HG03460 (cell line): ENCODE measurements at regions not wholly inside any gene's neighbourhood (a gene's known extent, or its start where the extent isn't known, plus 50 kb on each side); places are given as distances from the start of the nearest gene placed in this dataset.
"Not testable (repeated sequence)": the region's sequence is repeated elsewhere in the genome, so short reads cannot be mapped to it uniquely, and the experiment has no call there.

ENCODE experiments used
- ATAC-seq: cut with Tn5 transposase; IDR thresholded peaks from one replicate; pipeline ENCODE4 v1.9.1; 2021; ENCODE audit not compliant: unreplicated experiment

DNA sequence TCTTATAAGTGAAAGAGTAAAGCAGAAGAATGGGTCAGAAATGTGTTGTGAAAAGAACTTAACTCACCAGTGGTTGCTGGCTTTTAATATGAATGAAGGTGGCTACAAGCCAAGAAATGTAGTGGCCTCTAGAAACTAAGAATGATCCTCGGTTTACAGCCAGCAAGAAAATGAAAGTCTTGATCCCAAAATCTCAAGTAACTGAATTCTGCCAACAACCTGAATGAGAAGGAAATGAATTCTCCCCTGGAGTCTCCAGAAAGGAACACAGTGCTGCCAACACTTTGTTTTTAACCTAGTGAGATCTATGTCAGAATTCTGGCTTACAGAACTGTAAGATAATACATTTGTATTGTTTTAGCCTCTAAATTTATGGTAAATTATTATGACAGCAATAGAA lies 193.0 kb downstream of the FZD1 start:
- ATAC-seq, result no peak

DNA sequence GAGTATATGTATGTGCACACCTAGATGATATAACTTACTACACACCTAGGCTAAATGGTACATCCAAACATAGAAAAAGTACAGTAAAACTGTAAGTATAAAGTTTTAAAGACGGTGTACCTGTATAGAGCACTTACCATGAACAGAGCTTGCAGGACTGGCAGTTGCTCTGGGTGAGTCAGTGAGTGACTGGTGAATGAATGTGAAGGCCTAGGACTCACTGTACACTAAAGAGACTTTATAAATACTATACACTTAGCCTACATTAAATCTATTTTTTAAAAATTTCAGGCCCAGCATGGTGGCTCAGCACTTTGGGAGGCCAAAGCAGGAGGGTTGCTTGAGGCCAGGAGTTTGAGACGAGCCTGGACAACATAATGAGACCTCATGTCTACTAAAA lies 195.3 kb downstream of the FZD1 start:
- ATAC-seq, result no peak

DNA sequence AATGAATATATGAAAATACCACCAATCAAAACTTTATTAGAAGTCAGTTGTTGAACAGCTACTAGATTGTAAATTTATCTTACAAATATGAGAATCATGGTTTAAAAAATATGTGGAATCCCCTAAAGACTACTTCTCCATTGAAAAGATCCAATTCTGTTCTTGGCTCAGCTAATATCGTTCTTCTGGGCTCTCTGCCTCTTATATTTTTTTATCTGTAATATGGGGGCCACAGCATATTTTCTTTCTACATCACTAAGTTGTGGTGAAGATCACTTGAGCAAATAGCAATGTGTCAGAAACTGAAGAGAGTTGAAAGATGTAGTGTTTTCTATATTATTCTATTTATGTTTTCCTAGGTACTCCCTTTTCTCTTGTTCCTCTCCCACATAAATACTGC lies 198.1 kb downstream of the FZD1 start:
- no peak for ATAC-seq

DNA sequence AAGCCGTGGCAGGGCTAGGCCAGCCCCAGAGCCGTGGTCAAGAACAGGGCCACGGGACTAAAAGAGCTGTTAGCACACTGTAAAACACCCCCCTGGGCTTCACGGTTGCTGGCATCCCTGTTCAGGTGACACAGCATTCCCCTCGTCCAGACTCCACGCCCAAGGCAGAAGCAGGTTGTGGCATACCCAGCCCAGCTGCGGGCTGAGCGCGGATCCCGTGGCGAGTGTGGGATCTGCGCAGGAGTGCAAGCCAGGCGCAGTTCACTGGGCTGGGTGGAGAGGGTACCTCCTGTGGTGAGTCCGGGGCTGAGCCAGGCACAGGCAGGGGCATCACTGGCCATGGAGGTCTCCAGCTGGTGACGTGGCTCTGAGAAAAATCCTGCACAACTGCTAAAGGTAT lies 199.1 kb downstream of the FZD1 start:
- no peak for ATAC-seq

DNA sequence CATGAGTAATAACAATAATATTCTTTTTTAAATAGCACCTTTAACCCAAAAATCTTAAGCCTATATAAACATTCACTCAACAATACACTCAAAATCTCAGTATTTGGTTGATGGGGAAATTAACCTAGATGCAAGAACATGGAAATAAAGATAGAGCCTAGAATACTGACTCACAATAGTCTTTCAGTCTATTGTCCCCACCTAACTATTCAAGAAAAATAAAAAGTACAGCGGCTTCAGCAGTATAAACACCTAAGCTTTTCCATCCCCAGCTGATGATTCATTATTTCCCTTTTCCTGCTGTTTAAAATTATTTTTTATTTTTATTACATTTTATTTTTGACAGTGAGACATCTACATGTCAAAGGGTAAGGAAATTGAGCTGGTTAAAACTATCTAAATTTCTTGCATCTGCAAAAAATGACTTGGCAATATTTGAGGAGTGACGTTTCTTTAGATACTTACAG lies 201.4 kb downstream of the FZD1 start:
- no peak for ATAC-seq

DNA sequence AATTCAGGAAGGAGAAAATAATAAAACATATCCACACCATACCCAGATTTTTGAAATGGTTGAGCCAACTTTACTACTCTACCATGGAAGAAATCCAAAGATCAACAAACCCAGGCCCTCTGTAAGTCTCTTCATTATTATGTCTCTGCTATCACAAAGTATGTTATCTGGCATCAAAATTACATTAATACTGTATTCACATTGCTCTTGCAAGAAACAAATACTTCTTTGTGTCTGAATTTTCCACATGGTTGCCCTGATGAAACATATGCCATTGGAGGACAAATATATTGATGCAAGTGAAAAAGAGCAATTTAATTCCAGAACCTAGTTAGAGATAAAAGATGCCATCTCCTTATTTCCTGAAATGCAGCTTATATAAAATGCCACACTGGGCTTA lies 204.0 kb downstream of the FZD1 start:
- no peak for ATAC-seq

DNA sequence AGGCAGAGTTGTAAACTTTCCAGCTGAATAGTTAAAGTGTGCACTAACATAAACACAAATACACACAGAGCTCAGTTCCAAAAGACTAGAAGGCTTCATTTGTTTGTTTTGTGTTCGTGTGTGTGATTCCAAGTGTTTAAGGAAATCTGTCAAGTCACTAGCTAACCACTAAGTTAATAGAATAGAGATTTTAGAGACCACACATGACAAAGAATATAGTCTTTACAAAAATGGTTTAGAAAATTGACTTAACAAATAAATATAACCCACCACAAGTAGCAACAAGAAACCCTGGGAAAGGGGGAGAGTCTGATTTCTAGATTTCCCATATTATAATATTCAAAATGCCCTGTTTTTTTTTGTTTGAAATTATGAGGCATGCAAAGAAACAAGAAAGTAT lies 209.4 kb downstream of the FZD1 start:
- ATAC-seq, result no peak

DNA sequence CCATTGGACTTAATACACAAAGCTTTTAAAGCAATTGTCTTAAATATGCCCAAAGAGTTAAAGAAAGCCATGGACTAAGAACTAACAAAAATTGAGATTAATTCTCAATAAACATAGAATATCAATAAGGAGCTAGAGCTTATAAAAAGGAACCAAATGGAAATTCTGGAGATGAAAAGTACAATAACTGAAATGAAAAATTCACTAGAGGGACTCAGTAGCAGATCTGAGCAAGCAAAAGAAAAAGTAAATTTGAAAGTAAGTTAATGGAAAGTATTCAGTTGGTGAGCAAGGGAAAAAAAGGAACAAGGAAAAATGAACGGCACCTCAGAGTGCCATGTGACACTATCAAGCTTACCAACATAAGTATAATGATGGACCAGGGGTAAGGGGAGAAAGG lies 209.8 kb downstream of the FZD1 start:
- ATAC-seq, result no peak

DNA sequence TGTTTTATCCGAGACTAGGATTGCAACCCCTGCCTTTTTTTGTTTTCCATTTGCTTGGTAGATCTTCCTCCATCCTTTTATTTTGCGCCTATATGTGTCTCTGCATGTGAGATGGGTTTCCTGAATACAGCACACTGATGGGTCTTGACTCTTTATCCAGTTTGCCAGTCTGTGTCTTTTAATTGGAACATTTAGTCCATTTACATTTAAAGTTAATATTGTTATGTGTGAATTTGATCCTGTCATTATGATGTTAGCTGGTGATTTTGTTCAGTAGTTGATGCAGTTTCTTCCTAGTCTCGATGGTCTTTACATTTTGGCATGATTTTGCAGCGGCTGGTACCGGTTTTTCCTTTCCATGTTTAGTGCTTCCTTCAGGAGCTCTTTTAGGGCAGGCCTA lies 216.2 kb downstream of the FZD1 start:
- not testable (repeated sequence) for ATAC-seq

DNA sequence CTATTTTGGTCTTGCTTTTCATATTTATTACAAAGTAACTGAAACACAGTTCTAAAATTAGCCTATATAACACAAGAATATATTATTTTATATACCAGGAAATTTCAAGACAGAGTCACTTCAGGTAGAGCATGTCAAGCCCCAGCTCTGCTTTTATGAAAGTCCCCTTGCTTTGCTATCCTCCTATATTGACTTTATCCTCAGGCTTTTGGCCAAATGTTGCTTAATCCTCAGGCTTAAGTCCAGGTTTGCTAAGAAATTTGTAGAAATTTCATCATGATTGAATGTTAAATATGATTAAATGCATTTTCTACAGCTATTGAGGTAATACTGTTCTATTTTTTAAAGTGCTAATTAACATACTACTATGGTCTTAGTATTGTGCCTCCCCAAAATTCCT lies 227.6 kb downstream of the FZD1 start:
- no peak for ATAC-seq

DNA sequence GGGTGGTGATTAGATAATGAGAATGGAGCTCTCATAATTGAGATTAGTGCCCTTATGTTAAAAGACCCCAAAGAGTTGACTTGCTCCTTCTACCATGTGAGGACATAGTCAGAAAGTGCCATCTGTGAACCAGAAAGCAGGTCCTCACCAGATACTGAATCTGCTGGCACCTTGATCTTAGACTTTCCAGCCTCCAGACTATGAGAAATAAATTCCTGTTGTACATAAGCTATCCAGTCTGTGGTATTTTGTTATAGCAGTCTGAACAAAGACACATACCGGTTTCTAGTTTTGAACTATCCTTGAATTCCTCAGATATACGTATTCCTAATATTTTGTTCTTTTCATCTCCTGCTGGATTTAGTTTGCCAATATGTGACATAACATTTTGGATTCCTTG lies 228.1 kb downstream of the FZD1 start:
- no peak for ATAC-seq

DNA sequence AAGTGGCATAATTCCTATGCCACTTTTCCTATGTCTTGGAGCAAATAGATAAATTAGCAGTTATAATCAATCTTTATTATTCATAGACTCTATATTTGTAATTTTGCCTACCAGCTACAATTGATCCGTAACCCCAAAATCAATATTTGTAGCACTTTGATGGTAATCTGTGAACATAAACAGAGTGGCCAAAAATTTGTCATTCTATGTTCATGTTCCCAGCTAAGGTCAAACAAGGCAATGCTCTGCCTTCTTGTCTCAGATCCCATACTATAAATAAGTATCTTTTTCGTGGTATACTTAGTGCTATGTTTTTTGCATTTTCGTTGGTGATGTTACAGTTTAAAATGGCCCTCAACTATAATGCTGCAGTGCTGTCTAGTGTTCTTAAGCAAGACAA lies 228.5 kb downstream of the FZD1 start:
- no peak for ATAC-seq

DNA sequence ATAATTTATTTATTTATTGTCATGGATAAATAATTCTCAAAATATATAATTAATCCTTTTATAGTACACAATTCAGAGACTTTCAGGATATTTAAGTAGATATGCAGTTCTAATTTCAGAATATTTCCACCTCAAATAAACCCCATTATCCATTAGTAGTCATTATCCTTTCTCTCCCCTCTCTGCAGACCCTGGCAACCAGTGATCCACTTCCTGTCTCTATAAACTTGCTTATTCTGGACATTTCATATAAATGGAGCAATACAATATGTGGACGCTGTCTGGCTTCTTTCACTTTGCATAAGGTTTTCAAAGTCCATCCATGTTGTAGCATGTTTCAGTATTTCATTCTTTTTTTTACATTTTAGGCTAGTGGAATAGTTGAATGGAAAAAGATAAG lies 230.2 kb downstream of the FZD1 start:
- no peak for ATAC-seq

DNA sequence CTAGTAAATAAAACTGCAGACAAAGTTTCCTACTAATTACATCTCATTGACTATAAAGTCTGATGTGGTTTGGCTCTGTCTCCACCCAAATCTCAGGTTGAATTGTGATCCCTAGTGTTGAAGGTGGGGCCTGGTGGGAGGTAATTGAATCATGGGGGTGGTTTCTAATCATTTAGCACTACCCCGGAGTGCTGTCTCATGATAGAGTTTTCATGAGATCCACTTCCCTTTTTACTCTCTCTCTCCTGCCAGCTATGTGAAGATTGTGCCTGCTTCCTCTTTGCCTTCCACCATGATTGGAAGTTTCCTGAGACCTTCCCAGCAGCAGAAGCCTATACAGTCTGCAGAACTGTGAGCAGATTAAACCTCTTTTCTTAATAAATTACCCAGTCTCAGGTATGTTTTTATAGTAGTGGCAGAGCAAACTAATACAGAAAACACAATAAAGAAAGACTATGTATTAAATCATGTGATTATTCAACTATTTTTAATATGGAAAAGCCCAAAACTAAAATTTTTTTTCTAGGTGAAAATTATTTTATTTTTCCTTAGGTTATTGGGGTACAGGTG lies 232.1 kb downstream of the FZD1 start:
- ATAC-seq, result no peak

DNA sequence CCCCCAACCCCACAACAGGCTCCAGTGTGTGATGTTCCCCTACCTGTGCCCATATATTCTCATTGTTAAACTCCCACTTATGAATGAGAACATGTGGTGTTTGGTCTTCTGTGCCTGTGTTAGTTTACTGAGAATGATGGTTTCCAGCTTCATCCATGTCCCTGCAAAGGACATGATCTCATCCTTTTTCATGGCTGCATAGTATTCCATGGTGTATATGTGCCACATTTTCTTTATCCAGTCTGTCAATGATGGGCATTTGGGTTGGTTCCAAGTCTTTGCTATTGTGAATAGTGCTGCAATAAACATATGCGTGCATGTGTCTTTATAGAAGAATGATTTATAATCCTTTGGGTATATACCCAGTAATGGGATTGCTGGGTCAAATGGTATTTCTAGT lies 233.0 kb downstream of the FZD1 start:
- ATAC-seq, result not testable (repeated sequence)

DNA sequence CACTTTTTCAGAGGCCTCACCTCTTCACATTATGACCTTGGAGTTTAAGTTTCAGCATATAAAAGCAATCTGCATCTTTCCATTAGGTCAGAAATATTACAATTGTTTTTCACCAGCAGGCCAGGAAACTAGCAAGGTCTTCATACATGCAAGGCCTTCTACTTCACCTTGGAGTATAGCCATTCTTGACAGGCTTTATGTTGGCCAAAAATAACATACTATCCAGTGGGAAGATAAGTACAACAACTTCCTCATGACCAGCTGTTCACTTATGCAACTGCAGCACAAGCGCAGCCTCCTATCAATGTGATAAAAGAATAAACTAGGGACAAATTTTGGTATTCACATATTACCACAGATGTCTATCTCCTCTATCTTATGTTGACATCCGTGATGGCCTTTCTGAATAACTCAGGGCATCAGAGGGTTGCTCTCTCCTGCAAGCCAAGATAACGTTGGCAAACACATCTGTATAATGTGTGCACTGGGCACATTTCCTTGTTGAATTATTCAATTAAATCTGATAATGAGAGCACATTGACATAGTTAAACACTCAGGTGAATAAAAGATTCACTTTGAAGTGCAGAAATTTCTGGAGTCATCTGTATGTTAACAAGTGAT lies 239.8 kb downstream of the FZD1 start:
- no peak for ATAC-seq

DNA sequence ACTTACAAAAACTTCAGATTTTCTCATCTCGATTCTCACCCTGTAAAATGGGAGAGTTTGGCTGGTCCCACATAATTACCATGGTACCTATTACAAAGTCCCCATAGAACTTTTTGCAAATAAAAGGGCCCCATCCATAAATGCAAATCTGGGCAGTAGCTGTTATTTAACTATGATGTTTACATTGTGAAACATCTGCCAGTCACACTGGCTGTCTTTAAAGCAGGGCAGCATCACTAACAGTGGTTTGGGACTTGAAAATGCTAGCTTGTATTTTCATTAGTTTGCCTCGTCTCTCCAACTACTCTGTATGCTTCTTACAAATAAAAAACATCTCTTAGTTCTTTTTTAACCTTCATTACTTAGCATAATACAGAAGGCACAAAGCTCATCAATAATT lies 240.7 kb downstream of the FZD1 start:
- no peak for ATAC-seq

DNA sequence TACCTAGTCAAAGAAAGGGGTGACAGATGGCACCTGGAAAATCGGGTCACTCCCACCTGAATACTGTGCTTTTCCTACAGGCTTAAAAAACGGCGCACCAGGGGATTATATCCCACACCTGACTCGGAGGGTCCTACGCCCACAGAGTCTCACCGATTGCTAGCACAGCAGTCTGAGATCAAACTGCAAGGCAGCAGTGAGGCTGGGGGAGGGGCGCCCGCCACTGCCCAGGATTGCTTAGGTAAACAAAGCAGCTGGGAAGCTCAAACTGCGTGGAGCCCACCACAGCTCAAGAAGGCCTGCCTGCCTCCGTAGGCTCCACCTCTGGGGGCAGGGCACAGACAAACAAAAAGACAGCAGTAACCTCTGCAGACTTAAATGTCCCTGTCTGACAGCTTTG lies 242.7 kb downstream of the FZD1 start:
- not testable (repeated sequence) for ATAC-seq

DNA sequence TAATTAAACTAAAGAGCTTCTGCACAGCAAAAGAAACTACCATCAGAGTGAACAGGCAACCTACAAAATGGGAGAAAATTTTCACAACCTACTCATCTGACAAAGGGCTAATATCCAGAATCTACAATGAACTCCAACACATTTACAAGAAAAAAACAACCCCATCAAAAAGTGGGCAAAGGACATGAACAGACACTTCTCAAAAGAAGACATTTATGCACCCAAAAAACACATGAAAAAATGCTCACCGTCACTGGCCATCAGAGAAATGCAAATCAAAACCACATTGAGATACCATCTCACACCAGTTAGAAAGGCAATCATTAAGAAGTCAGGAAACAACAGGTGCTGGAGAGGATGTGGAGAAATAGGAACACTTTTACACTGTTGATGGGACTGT lies 247.6 kb downstream of the FZD1 start:
- not testable (repeated sequence) for ATAC-seq

DNA sequence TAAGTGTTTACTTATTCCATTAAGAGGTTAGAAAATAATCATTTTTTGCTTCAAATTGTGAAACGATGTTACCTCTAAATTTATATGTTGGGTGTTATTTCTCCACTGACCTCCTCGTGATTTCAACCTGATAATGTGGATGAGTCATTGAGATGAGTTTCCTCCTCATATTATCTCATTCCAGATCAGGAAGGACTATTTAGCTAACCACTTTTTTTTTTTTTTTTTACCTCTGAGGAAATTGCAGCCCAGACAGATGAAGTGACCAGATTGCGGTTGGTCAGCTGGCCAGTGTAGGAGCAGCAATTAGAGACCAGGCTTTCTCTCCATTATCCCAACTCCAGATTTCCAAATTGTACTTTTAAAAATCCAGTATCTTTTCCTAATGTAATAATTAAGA lies 248.7 kb downstream of the FZD1 start:
- no peak for ATAC-seq

DNA sequence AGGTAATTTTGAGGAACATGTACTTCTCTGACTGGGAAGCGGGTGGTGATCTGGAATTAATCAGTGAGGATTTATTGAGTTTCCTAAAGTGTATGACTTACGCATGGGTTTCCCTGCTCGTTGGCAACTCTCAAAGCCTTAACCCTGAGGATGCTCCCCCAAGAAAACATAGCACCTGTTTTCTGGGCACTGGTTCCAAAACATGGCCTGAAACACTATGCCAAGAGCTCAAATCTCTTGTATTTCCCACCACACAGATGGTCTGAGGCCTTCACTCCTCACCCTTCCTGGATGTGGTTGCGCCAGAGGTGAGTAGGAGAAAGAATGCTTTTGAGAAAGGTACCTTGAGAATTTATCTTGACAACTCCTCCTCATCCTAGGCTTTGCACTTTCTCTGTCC lies 250.4 kb downstream of the FZD1 start:
- ATAC-seq, result no peak

DNA sequence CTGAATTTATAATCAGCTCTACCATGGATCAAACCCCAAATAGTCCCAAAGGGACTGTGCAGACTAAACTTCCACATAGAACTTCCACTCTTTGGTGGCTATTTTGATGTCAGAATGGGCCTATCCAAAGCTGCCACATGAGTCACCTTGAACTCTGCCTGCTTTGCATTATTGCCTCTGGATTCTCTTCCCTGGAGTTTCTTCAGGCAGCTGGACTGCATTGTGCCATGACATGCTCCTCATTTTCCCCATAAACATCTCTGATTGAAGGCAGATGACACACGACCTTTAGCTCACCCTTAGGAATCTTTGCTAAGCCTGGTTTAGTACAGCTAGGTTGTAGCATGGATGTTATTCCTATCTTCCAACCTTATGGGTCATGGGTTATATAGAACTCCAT lies 251.7 kb downstream of the FZD1 start:
- ATAC-seq, result no peak

DNA sequence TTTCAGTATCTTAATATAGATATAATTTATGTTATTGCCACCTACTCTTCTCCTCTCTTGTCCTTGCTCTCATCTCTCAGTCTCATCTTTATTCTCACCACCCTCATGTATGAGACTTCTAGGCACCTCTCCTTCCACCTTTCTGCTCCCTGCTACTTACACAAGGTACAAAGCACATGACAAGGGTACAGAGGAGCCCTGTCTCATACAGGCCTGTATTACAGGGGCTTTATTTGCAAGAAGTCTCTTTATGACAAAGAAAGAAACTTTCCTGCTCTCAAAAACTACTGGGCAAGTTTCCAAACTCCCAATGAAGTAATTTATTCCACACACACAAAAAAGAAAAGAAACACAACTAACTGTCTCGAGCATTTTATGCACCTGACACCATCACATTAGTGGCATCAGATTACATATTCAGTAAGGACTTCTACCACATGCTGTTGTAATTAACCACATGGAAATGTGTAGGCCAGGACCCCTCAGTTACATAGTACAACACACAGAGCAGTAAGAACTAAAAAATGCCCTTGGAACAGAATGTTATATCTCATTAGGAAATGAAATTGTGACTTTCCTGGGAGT lies 253.1 kb downstream of the FZD1 start:
- ATAC-seq, result no peak
